HEK293 (cell line): ENCODE measurements at regions not wholly inside any gene's neighbourhood (a gene's known extent, or its start where the extent isn't known, plus 50 kb on each side); places are given as distances from the start of the nearest gene placed in this dataset.

Experiments used
- CTCF ChIA-PET: fragments of 350-600 bp; formaldehyde crosslinking; extraction: SDS; loops from one replicate; lab custom pipeline; 2021; ENCODE audit warnings: antibody characterized with exemption; lab: Yijun Ruan, JAX
- POLR2A ChIA-PET: fragments of 300-600 bp; formaldehyde crosslinking; extraction: SDS; loops from one replicate; lab custom pipeline; 2020; ENCODE audit warnings: antibody characterized with exemption, inconsistent platforms; lab: Yijun Ruan, JAX
- H3K27ac ChIP-seq: fragments of 200-500 bp; sonication (Bioruptor generic); 2 replicates; pipeline ENCODE4 v1.5.1; 2014; ENCODE audit warnings: low read depth, low read length, control low read depth, inconsistent platforms; ENCODE audit errors: extremely low read depth
- H3K36me3 ChIP-seq, 2 experiments: fragments of 200-500 bp in 1 of 2; sonication (Bioruptor generic) in 1 of 2; 1 replicate in 1 of 2; 2 replicates in 1 of 2; pipeline ENCODE4 v1.5.1; 2014 to 2017; ENCODE audit warnings: inconsistent platforms in 2 of 2, low read length in 2 of 2; ENCODE audit not compliant: control insufficient read depth in 2 of 2, insufficient read depth in 1 of 2
- H3K4me1 ChIP-seq: fragments of 200-500 bp; sonication (Bioruptor generic); 2 replicates; pipeline ENCODE4 v1.5.1; 2014; ENCODE audit warnings: mild to moderate bottlenecking, low read length, inconsistent platforms; ENCODE audit not compliant: control insufficient read depth, insufficient read depth
- H3K4me3 ChIP-seq: 2 replicates; pipeline ENCODE4 v1.5.1; 2011; ENCODE audit warnings: low read depth, mild to moderate bottlenecking, control low read depth, low read length, moderate library complexity
- H3K9me3 ChIP-seq: fragments of 200-500 bp; sonication (Bioruptor generic); 2 replicates; pipeline ENCODE4 v1.5.1; 2014; ENCODE audit warnings: low read depth, low read length, inconsistent platforms; ENCODE audit not compliant: control insufficient read depth, insufficient read depth
- ATF2 ChIP-seq: fragments of 450-650 bp; formaldehyde crosslinking; IDR thresholded peaks from 2 replicates; pipeline ENCODE4 v1.5.1; 2016; ENCODE audit warnings: missing biosample characterization, missing genetic modification characterization, low read depth
- MEIS1 ChIP-seq: sonication (generic); formaldehyde crosslinking; IDR thresholded peaks from 2 replicates; pipeline ENCODE4 v1.8.1; 2022; ENCODE audit warnings: missing genetic modification reagents, mild to moderate bottlenecking, borderline replicate concordance
- REST ChIP-seq: fragments of 450-650 bp; formaldehyde crosslinking; IDR thresholded peaks from 2 replicates; pipeline ENCODE4 v1.5.1; 2016; ENCODE audit warnings: missing biosample characterization, missing genetic modification characterization
- SP3 ChIP-seq: fragments of 450-650 bp; formaldehyde crosslinking; IDR thresholded peaks from 2 replicates; pipeline ENCODE4 v1.5.1; 2016; ENCODE audit warnings: missing biosample characterization, missing genetic modification characterization
- TRIM28 ChIP-seq: IDR thresholded peaks from 2 replicates; pipeline ENCODE4 v1.6.1; 2011; ENCODE audit warnings: low read length, control low read depth, borderline replicate concordance
- WT1 ChIP-seq: fragments of 450-650 bp; formaldehyde crosslinking; IDR thresholded peaks from 2 replicates; pipeline ENCODE4 v1.5.1; 2016; ENCODE audit warnings: missing biosample characterization, missing genetic modification characterization
- ZBTB20 ChIP-seq: fragments of 450-650 bp; formaldehyde crosslinking; IDR thresholded peaks from 2 replicates; pipeline ENCODE4 v1.5.1; 2016; ENCODE audit warnings: missing biosample characterization, missing genetic modification characterization
- ZBTB48 ChIP-seq: fragments of 450-650 bp; formaldehyde crosslinking; IDR thresholded peaks from 2 replicates; pipeline ENCODE4 v1.5.1; 2016; ENCODE audit warnings: missing biosample characterization, missing genetic modification characterization
- ZNF132 ChIP-seq: fragments of 450-650 bp; formaldehyde crosslinking; IDR thresholded peaks from 2 replicates; pipeline ENCODE4 v1.5.1; 2017; ENCODE audit warnings: missing biosample characterization, missing genetic modification characterization, borderline replicate concordance
- ZNF19 ChIP-seq: fragments of 450-650 bp; formaldehyde crosslinking; IDR thresholded peaks from 2 replicates; pipeline ENCODE4; 2016; ENCODE audit warnings: missing biosample characterization, missing genetic modification characterization, low read depth
- ZNF239 ChIP-seq: fragments of 450-650 bp; formaldehyde crosslinking; IDR thresholded peaks from 2 replicates; pipeline ENCODE4 v1.5.1; 2016; ENCODE audit warnings: missing biosample characterization, missing genetic modification characterization
- ZNF274 ChIP-seq, 2 experiments: fragments of 200-500 bp in 1 of 2; fragments of 450-650 bp in 1 of 2; sonication (Bioruptor generic) in 1 of 2; formaldehyde crosslinking in 1 of 2; IDR thresholded peaks; 2 replicates each; pipeline versions ENCODE4 v1.5.1 to v1.6.1; 2014 to 2016; ENCODE audit warnings: borderline replicate concordance in 1 of 2, inconsistent platforms in 1 of 2, low read length in 1 of 2, missing biosample characterization in 1 of 2, missing genetic modification characterization in 1 of 2
- ZNF423 ChIP-seq: fragments of 450-650 bp; formaldehyde crosslinking; IDR thresholded peaks from 2 replicates; pipeline ENCODE4 v1.5.1; 2016; ENCODE audit warnings: missing biosample characterization, missing genetic modification characterization
- ZNF488 ChIP-seq: fragments of 450-650 bp; formaldehyde crosslinking; IDR thresholded peaks from 2 replicates; pipeline ENCODE4 v1.5.1; 2016; ENCODE audit warnings: missing biosample characterization, missing genetic modification characterization
- ZNF571 ChIP-seq: fragments of 450-650 bp; formaldehyde crosslinking; IDR thresholded peaks from 2 replicates; pipeline ENCODE4 v1.5.0; 2017; ENCODE audit warnings: missing biosample characterization, missing genetic modification characterization
- ZNF610 ChIP-seq: fragments of 450-650 bp; formaldehyde crosslinking; IDR thresholded peaks from 2 replicates; pipeline ENCODE4 v1.5.1; 2016; ENCODE audit warnings: missing biosample characterization, missing genetic modification characterization, borderline replicate concordance
- ZNF677 ChIP-seq: fragments of 450-650 bp; IDR thresholded peaks from 2 replicates; pipeline ENCODE4 v1.5.0; 2018; ENCODE audit warnings: missing biosample characterization, mild to moderate bottlenecking, missing genetic modification characterization, moderate library complexity
- ZNF777 ChIP-seq: fragments of 450-650 bp; formaldehyde crosslinking; IDR thresholded peaks from 2 replicates; pipeline ENCODE4 v1.5.1; 2017; ENCODE audit warnings: missing biosample characterization, missing genetic modification characterization, borderline replicate concordance
- TF ChIP-seq, protein P1 (sequence below): fragments of 450-650 bp; formaldehyde crosslinking; IDR thresholded peaks from 2 replicates; pipeline ENCODE4 v1.5.1; 2016; ENCODE audit warnings: missing biosample characterization, missing genetic modification characterization
- TF ChIP-seq, protein P2 (sequence below): IDR thresholded peaks from 2 replicates; pipeline ENCODE4 v1.6.1; 2011; ENCODE audit warnings: mild to moderate bottlenecking, low read depth, low read length, borderline replicate concordance

DNA sequence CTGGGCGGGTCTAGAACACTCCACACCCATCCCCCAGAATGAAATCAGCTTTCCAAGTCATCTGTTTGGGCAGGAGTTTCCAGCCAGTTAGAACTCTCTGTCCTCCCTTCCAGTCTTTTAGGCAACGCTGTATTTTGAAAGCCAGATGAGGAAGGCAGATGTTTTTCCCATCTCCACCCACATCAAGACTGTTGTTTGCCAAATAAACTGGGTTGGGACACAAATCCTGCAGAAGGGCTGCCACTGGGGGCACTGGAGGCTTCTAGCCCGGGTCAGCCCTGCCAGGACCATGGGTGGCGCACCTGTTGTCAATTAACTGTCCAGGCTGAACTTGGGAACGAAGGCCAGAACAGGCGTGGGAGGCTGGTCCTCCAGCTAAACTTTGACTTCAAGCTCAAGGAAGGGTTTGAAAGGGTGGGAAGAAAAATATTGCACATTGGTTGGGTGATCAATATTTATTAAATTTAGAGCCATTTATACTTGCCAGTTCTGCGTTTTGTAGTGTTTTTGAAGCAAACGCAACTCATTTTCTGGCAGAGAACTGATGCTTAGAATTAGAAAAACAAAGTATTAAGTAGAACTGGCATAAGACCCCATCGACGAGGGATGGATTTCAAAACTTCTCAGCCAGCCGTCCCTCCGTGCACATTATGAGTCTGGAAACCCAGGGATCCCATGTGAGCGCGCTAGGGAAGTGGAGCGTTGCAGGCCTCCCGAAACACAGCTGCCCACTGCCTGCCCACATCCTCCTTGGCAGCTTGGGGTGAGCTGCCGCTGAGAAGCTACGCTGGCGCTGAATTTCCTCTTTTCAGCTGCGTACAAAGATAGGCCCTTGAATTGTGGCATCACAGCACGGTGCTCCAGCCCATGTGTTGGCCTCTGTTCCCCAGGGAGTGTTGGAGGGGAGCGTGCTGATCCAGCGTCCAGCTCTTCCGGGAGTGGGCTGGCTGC lies 297.4 kb downstream of the QKI start:
- Histone ChIP-seq H3K27ac (no peak overlapping the region), H3K36me3 (no peaks in the 10 kb centered on the region), H3K4me1 (no peaks in the 10 kb centered on the region), H3K9me3 (no peaks in the 10 kb centered on the region), H3K4me3 (no peak overlapping the region)
- TF ChIP-seq ZNF571: no peak
- no peak for TF ChIP-seq ATF2 (tag by site-specific recombination)
- TF ChIP-seq MEIS1 (CRISPR knock-in tag): no peak
- TF ChIP-seq ZNF274 (IDR thresholded peaks at IDR 0.05; ENCODE audit: low read length): no peak
- no peak for TF ChIP-seq ZNF274 (tag by site-specific recombination; IDR thresholded peaks at IDR 0.05; ENCODE audit: borderline replicate concordance)
- no peak for TF ChIP-seq REST (tag by site-specific recombination)
- no peak for TF ChIP-seq ZNF19 (tag by site-specific recombination)
- no peak for TF ChIP-seq WT1 (tag by site-specific recombination)
- TF ChIP-seq ZNF423 (tag by site-specific recombination): no peak
- no peak for TF ChIP-seq SP3 (tag by site-specific recombination)
- no peak for TF ChIP-seq ZNF777 (tag by site-specific recombination)
- TF ChIP-seq, protein P1, sequence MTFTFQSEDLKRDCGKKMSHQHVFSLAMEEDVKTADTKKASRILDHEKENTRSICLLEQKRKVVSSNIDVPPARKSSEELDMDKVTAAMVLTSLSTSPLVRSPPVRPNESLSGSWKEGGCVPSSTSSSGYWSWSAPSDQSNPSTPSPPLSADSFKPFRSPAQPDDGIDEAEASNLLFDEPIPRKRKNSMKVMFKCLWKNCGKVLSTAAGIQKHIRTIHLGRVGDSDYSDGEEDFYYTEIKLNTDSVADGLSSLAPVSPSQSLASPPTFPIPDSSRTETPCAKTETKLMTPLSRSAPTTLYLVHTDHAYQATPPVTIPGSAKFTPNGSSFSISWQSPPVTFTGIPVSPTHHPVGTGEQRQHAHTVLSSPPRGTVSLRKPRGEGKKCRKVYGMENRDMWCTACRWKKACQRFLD (tag by site-specific recombination): no peak
- TF ChIP-seq ZNF677 (tag by site-specific recombination): no peak
- no peak for TF ChIP-seq ZBTB48 (tag by site-specific recombination)
- no peak for TF ChIP-seq TRIM28
- no peak for TF ChIP-seq ZNF488 (tag by site-specific recombination)
- no peak for TF ChIP-seq ZBTB20 (tag by site-specific recombination)
- TF ChIP-seq, protein P2, sequence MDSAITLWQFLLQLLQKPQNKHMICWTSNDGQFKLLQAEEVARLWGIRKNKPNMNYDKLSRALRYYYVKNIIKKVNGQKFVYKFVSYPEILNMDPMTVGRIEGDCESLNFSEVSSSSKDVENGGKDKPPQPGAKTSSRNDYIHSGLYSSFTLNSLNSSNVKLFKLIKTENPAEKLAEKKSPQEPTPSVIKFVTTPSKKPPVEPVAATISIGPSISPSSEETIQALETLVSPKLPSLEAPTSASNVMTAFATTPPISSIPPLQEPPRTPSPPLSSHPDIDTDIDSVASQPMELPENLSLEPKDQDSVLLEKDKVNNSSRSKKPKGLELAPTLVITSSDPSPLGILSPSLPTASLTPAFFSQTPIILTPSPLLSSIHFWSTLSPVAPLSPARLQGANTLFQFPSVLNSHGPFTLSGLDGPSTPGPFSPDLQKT: no peak
- no peak for TF ChIP-seq ZNF610 (tag by site-specific recombination)
- TF ChIP-seq ZNF239 (tag by site-specific recombination): no peak
- TF ChIP-seq ZNF132: no peak
- ChIA-PET CTCF (interaction anchor here (0.6 kb wide), 1 partner anchor 524 kb away, joined by 3 read pairs; no protein-coding TSS in a partner anchor), POLR2A (interaction anchor here (0.6 kb wide), 1 partner anchor 45 kb away, joined by 9 read pairs; no protein-coding TSS in a partner anchor)
